GM20431 (cell line): ENCODE measurements at regions not wholly inside any gene's neighbourhood (a gene's known extent, or its start where the extent isn't known, plus 50 kb on each side); places are given as distances from the start of the nearest gene placed in this dataset.

Source experiments
- in situ Hi-C: fragments of 300-500 bp; cut with MseI, MboI; formaldehyde crosslinking; loops from one replicate; pipeline ENCODE4 v1.15.0; 2020; ENCODE audit warnings: low sequenced_read_pairs; ENCODE audit not compliant: unreplicated experiment

GRCh38 chr9:78549711-78550110 is 252.8 kb downstream of the PSAT1 start:
- in situ Hi-C loops, result no loop called here

- in situ Hi-C loops, result no loop called here
These were observed 255.9 kb downstream of the PSAT1 start for GRCh38 chr9:78552802-78553201.

DNA sequence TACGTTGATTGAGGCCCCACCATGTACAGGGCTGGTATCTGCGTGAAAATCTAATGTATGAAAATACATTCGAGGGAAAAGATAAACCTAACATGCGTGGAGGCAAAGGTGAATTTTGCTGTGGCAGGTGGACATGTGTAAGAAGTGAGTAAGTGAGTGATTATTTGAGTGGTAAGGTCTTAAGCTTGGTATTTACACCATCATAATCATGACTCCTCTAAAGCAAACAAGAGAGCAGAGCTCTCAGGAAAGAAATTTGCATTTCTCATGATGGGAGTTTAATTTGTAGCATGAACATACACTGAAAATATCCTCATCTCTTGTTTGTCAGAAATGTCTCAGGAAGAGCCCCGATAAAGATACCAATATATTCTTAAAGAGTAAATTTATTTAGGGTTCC is 260.6 kb downstream of the PSAT1 start:
- in situ Hi-C loops, result no loop called here

DNA sequence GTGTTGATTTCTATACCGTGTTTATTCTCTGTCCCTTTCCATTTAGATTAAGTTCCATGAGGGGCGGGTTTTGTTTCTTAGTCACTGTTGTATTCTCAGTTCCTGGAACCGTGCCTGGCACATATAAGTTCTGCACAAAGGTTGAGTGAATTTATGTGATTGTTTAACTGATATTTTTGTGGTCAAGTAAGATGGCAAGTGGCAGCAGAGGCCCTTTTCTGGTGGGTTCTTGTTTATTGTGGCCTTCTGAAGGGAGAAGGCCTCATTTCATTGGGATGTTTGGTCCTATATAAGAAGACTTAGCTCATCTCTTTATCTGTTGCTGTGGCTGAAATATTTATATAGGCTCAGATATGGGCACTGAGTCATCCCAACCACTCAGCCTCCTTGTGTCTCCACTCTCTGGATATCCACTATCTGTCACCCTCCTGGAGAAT is 262.5 kb downstream of the PSAT1 start:
- in situ Hi-C loops, result no loop called here

GRCh38 chr9:78562021-78562420 is 265.1 kb downstream of the PSAT1 start:
- in situ Hi-C loops, result no loop called here

GRCh38 chr9:78563269-78563668 is 266.3 kb downstream of the PSAT1 start:
- in situ Hi-C loops, result no loop called here

DNA sequence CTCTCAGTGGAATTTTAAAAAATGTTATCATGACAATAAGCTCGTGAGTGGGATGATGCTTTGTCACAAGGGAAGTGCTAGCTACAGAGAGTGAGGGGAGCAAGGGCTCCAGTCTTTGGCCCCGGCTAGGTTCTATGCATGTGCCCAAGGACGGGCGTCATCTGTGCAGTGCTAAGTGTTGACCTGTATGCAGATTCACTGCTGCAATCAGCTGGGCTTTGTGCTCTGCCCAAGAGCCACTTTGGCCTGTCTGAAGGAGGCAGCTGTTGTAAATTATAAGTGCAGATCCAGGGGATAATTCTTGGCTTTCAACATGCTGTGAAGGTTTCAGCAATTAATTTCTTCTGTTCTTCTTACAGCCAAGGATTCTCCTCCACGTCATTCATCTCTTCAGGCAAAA is 268.6 kb downstream of the PSAT1 start:
- in situ Hi-C loops, result no loop called here

- in situ Hi-C loops, result no loop called here
These were observed 269.6 kb downstream of the PSAT1 start for GRCh38 chr9:78566521-78566920.

GRCh38 chr9:78566948-78567675 is 270.2 kb downstream of the PSAT1 start:
- in situ Hi-C loops, result no loop called here

- in situ Hi-C loops, result no loop called here
These were observed 270.8 kb downstream of the PSAT1 start for GRCh38 chr9:78567693-78568092.

DNA sequence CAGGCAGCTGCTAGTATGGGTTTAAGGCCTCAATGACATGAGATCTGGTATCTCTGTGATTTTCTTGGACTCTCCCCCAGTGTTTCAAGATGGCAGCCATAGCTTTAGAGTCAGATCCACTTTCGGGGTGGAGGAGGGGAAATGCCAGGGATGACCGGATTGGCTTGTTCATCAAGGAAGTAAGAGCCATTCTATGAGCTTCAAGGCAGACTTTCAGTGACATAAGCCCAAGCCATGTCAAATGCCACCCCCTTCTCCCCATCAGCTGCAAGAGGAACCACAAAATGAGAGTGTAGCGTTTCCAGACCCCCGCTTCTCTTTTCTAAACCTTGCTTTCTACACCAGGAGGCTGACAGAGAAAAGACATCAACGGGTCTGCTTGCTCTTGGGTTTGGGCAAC is 271.8 kb downstream of the PSAT1 start:
- in situ Hi-C loops, result no loop called here

DNA sequence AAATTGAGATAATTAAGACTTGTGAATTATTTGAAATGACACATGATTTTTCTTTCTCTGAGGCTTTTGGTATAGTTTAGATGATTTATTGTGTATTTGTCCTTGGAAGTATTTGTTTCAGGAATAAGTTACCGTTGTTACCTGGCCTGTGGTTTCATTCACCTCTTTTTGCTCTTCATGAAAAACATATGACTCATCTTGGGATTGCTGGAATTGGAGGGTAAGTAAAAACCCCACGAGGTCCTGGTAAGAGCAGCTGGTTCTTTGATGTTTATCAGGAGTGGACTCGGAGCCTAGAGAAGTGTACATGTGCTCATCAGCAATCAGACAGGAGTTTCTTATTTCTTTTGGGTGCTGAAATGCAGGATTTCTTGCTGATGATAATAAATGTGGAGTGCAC is 275.3 kb downstream of the PSAT1 start:
- in situ Hi-C loops, result no loop called here

DNA sequence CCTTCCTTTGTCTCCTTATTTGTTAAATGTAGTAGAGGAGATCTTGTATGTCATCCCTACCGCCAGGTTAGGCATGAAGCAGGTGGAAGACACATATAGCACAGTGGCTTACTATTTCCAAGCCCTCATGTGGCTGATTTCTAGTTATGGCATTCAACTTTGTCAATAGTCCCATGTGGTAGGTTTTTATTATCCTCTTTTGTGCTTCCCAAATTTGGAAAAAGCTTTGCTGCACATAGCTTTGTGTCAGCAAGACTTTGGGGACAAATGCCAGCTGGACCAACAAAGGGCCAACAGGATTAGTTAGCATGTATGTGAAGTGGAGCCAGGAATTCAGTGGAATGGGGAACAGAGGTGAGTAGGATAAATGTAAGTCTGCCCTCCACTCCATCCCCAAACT is 276.3 kb downstream of the PSAT1 start:
- in situ Hi-C loops, result no loop called here

GRCh38 chr9:78573669-78574068 is 276.7 kb downstream of the PSAT1 start:
- in situ Hi-C loops, result no loop called here

DNA sequence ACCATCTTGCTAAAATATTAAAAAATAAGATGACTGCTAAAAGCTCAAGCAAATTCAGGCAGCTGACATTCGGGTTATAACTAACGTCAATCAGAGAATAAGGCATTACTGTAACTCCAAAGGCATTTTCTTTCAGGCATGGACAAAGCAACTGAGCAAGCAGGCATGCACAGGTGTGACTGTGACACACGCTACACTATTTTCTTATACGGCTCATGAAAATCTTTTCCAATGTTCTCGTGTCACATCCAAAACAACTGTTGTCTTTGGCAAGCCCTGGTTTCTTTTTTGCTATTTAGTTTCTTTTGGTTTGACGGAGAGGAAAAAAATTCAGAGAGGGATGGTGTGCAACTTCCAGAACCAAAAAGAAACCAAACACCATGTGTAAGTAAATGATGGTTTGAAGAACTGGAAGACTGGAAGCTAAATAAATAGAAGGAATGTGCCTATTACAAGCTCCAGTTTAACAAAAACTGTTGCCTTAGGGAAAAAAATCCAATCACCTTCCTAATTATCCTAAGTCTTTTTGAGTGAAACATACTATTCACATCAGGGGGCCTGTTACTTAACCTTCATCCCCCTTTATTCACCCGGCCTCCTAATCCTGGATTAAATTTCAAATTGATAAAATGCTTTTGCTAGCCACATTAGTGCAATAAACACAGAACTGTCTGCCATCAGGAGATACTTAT is 277.6 kb downstream of the PSAT1 start:
- in situ Hi-C loops, result no loop called here

DNA sequence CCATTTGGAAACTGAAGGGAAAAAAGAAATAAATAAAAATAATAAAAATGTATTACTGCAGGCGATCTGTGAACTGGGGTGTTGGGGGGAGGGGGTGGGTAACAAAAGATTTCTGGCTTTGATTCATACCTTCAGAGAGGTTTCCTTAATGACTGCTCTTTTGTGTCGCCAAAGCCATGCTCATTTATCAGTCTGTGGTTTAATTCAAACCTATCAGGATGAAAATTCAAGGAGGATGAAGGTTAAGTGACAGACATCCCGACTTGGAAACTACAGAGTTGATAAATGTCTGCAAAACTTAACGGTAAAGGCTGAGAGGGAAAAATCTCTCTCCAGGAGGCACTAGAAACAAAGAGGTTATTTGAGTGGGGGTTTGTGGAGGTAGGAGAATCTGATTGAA is 278.2 kb downstream of the PSAT1 start:
- in situ Hi-C loops, result no loop called here

- in situ Hi-C loops, result no loop called here
These were observed 278.8 kb downstream of the PSAT1 start for GRCh38 chr9:78575771-78576170.

GRCh38 chr9:78577156-78577906 is 280.4 kb downstream of the PSAT1 start:
- in situ Hi-C loops, result no loop called here

GRCh38 chr9:78578072-78578471 is 281.1 kb downstream of the PSAT1 start:
- in situ Hi-C loops, result no loop called here

DNA sequence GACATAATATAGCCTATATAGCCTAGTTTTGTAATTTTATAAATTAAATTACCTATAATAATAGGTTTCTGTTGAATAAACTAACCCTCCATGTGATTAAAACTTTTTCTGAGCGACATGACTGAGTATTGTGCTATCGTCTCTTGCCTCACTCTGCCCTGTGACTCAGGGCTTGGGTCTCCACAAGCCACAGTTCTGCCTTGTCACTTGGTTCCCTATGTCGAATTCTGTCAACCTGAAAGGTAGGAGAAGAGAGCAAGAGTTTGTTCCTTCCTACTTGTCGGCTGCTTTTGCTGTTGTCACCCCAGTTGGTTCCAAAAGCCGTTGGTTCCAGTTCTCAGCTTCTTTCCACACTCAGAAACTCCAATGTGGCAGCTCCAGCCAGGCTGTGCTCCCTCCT is 285.9 kb downstream of the PSAT1 start:
- in situ Hi-C loops, result no loop called here

DNA sequence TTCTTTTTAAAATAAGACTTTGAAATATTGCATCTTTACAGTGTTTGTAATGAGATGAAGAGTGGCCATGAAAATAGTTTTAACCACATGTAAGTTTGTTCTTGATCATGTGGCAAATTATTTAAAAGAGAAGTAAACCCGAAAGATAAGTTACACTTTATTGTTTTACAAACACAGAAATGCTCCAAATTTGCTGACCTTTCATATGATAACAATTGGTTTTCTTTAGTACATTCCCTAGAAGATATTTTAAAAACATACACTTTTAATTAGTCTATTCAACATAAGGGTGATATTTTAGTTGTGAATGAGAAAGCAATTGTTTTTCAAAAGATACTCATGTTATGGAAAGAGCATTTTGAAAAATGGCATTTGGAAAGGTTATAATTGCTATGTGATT is 287.7 kb downstream of the PSAT1 start:
- in situ Hi-C loops, result no loop called here
